ENCODE measurements at regions not wholly inside any gene's neighbourhood (a gene's known extent, or its start where the extent isn't known, plus 50 kb on each side); places are given as distances from the start of the nearest gene placed in this dataset.

- Histone ChIP-seq H3K9ac (no peak overlapping the region), H3K4me3 (IDR thresholded peaks at IDR 0.05; ENCODE audit: insufficient read depth, low read depth, low read length) (no peak overlapping the region), H2AFZ (ENCODE audit: low read depth) (no peak overlapping the region), H3K4me1 (ENCODE audit: low read depth, poor library complexity, severe bottlenecking) (no peaks in the 10 kb centered on the region), H3K36me3 (ENCODE audit: insufficient read depth) (no peaks in the 10 kb centered on the region), H3K4me2 (no peak overlapping the region), H3K27me3 (ENCODE audit: insufficient read depth, low read depth) (peaks cover 19% of the 10 kb centered on the region; the same call in 1 of the 2 replicates), H4K20me1 (ENCODE audit: insufficient read depth) (no peaks in the 10 kb centered on the region), H3K27ac (no peak overlapping the region), H3K79me2 (ENCODE audit: insufficient read depth, low read depth) (no peaks in the 10 kb centered on the region)
- TF ChIP-seq CTCF (conservative IDR thresholded peaks at IDR 0.05; ENCODE audit: low read depth, low read length) = no peak
These were observed 458.7 kb downstream of the PTPRU start for GRCh38 chr1:29695036-29695435.

GRCh38 chr1:29691499-29691898 is 455.2 kb downstream of the PTPRU start:
- H4K20me1 ChIP-seq (ENCODE audit: insufficient read depth) = no peaks in the 10 kb centered on the region
- H3K4me3 ChIP-seq (IDR thresholded peaks at IDR 0.05; ENCODE audit: insufficient read depth, low read depth, low read length) = no peak overlapping the region
- H3K27me3 ChIP-seq (ENCODE audit: insufficient read depth, low read depth) = peaks cover 14% of the 10 kb centered on the region; the same call in 1 of the 2 replicates
- H3K27ac ChIP-seq = no peak overlapping the region
- H3K36me3 ChIP-seq (ENCODE audit: insufficient read depth) = no peaks in the 10 kb centered on the region
- H3K4me2 ChIP-seq = no peak overlapping the region
- no peak overlapping the region for H3K9ac ChIP-seq
- H3K4me1 ChIP-seq (ENCODE audit: low read depth, poor library complexity, severe bottlenecking) = no peaks in the 10 kb centered on the region
- no peak for TF ChIP-seq CTCF (conservative IDR thresholded peaks at IDR 0.05; ENCODE audit: low read depth, low read length)
- no peak overlapping the region for H2AFZ ChIP-seq (ENCODE audit: low read depth)
- no peaks in the 10 kb centered on the region for H3K79me2 ChIP-seq (ENCODE audit: insufficient read depth, low read depth)

- Histone ChIP-seq H3K9ac (no peak overlapping the region), H3K36me3 (ENCODE audit: insufficient read depth) (no peaks in the 10 kb centered on the region), H3K4me3 (IDR thresholded peaks at IDR 0.05; ENCODE audit: insufficient read depth, low read depth, low read length) (no peak overlapping the region), H3K27ac (no peak overlapping the region), H4K20me1 (ENCODE audit: insufficient read depth) (no peaks in the 10 kb centered on the region), H3K4me1 (ENCODE audit: low read depth, poor library complexity, severe bottlenecking) (no peaks in the 10 kb centered on the region), H3K27me3 (ENCODE audit: insufficient read depth, low read depth) (peaks cover 14% of the 10 kb centered on the region; the same call in 1 of the 2 replicates), H3K4me2 (no peak overlapping the region), H3K79me2 (ENCODE audit: insufficient read depth, low read depth) (no peaks in the 10 kb centered on the region), H2AFZ (ENCODE audit: low read depth) (no peak overlapping the region)
- no peak for TF ChIP-seq CTCF (conservative IDR thresholded peaks at IDR 0.05; ENCODE audit: low read depth, low read length)
These were observed 453.8 kb downstream of the PTPRU start for GRCh38 chr1:29690156-29690555.

GRCh38 chr1:29689372-29690030 is 453.2 kb downstream of the PTPRU start:
- Histone ChIP-seq H3K9ac (no peak overlapping the region), H2AFZ (ENCODE audit: low read depth) (no peak overlapping the region), H3K4me3 (IDR thresholded peaks at IDR 0.05; ENCODE audit: insufficient read depth, low read depth, low read length) (no peak overlapping the region), H3K27me3 (ENCODE audit: insufficient read depth, low read depth) (peaks cover 14% of the 10 kb centered on the region; the same call in 1 of the 2 replicates), H3K36me3 (ENCODE audit: insufficient read depth) (no peaks in the 10 kb centered on the region), H4K20me1 (ENCODE audit: insufficient read depth) (no peaks in the 10 kb centered on the region), H3K27ac (no peak overlapping the region), H3K4me1 (ENCODE audit: low read depth, poor library complexity, severe bottlenecking) (no peaks in the 10 kb centered on the region), H3K79me2 (ENCODE audit: insufficient read depth, low read depth) (no peaks in the 10 kb centered on the region), H3K4me2 (no peak overlapping the region)
- no peak for TF ChIP-seq CTCF (conservative IDR thresholded peaks at IDR 0.05; ENCODE audit: low read depth, low read length)

Data from KMS-11 (cell line).